GM19395 (cell line): ENCODE measurements at regions not wholly inside any gene's neighbourhood (a gene's known extent, or its start where the extent isn't known, plus 50 kb on each side); places are given as distances from the start of the nearest gene placed in this dataset.
"Not testable (repeated sequence)": the region's sequence is repeated elsewhere in the genome, so short reads cannot be mapped to it uniquely, and the experiment has no call there.

Experiments
- ATAC-seq: cut with Tn5 transposase; IDR thresholded peaks from one replicate; pipeline ENCODE4 v1.9.1; 2021; ENCODE audit warnings: mild to moderate bottlenecking, moderate library complexity; ENCODE audit not compliant: unreplicated experiment

GRCh38 chr6:93721386-93722048 lies 302.2 kb upstream of the EPHA7 start:
- no peak for ATAC-seq

DNA sequence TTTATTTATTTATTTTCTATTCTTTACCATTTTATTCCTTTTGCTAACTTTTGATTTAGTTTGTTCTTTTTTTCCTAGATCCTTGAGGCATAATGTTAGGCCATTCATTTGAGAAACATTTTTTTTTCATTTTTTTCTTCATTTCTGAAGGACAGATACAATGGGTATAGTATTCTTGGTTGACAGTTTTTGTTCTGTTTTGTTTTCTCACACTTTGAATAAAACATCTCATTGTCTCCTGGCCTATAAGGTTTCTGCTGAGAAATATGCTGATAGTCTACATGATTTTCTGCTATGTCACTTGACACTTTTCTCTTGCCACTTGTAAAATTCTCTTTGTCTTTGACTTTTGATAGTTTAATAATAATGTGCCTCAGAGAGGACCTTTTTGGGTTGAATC lies 294.6 kb upstream of the EPHA7 start:
- no peak for ATAC-seq

- ATAC-seq, result no peak
Measured at GRCh38 chr6:93703431-93703830, 284.1 kb upstream of the EPHA7 start.

DNA sequence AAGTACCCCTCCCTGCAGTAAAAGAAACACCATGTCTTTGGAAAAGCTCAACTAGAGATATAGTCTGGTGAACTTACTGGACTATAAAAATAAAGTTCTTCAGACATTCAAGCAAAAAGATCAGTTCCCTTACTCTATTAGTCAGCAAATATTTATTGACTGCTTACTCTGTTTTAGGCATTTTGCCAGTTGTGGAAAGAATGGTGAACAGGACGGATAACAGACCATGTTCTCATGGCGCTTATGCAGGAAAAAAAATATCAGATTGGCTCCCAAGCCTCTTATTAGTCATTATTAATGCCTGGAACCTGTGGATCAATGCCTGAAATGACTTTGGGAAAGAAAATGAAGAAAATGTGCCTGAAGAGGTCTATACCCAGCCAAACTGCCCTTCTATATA lies 282.2 kb upstream of the EPHA7 start:
- no peak for ATAC-seq

- ATAC-seq, result no peak
Measured at GRCh38 chr6:93685494-93685893, 266.1 kb upstream of the EPHA7 start.

DNA sequence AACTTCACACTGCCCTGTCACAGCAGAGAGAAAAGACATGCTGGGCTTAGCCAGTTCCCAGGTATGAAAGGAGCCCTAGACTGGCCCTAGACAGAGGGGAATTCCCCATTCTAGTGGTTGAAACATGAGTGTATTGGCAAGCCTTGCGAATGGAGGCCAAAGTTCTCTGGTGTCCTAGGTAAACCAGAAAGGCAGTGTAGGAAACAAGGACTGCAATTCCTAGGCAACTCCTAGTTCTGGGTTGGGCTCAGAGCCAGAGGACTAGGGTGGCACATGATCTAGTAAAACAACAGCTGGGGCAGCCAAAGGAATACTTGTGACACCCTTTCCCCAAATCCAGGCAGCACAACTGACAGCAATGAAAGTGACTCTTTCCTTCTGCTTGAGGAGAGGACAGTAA lies 265.0 kb upstream of the EPHA7 start:
- no peak for ATAC-seq

DNA sequence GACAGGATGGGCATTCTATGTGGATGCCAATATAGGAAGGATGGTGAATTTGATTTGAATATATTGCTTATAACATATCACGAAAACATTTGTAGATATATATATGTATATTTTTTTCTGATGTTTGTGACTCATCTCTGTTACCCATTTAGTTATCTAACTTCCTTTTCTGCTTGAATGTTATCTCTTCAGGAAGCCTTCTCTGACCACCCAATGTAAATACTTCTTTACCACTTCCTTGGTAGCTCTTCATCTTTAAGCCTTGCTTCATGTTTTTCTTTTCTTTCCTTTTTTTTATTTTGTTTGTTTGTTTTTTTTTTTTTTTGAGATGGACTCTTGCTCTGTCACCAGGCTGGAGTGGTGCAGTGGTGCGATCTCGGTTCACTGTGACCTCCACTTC lies 260.5 kb upstream of the EPHA7 start:
- no peak for ATAC-seq

GRCh38 chr6:93678841-93679454 lies 259.6 kb upstream of the EPHA7 start:
- no peak for ATAC-seq

DNA sequence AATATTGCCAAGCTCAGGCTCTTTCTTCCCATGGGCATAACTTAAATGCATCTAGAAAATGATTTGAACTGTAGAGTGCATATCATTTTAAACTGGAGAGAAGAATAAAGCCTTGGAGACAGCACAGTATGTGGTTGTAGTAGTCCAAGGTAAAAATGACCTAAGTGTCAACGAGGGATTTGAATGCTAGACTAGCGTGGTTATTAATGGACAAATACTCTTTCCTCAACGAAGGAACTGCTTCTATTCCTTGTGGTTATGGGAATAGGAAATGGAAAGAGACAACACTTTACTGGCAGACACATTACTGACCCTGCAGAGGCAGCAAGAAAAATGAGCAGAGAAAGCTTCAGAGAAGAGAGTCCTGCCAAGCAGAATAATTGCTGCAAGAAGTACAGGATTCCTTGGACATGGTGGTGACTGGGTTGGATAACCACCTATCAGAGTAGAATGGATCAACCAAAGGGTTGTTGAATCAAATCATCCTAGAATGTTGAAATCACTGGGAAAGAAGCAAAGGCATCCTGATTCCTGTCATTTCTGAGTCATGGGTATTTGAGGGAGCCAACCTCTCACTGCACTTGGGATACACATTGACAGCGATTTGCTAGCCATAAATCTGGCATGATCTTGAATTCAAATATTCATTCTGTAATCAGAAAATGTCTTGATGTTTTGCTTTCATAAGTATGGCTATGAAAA lies 258.1 kb upstream of the EPHA7 start:
- no peak for ATAC-seq

DNA sequence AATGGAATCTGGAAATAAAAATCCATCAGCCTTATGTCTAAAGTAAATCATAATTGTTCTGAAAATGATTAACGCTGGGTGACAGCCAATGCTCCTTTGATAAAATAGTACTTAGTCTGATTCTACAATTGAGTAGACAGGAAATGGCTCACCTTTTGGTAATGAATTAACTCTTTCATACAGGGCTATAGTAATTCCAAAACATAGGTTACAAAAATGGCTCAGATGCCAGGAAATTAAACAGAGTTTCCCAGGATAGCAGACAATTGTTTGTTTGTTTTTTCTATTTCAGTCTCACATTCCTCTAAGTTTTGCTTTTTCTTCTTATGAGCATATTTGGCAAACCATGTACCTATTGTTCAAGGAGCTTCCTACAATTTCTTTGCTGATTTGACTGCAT lies 257.2 kb upstream of the EPHA7 start:
- no peak for ATAC-seq

GRCh38 chr6:93675856-93676417 lies 256.6 kb upstream of the EPHA7 start:
- ATAC-seq, result no peak

- ATAC-seq, result no peak
Measured at GRCh38 chr6:93663111-93663510, 243.8 kb upstream of the EPHA7 start.

DNA sequence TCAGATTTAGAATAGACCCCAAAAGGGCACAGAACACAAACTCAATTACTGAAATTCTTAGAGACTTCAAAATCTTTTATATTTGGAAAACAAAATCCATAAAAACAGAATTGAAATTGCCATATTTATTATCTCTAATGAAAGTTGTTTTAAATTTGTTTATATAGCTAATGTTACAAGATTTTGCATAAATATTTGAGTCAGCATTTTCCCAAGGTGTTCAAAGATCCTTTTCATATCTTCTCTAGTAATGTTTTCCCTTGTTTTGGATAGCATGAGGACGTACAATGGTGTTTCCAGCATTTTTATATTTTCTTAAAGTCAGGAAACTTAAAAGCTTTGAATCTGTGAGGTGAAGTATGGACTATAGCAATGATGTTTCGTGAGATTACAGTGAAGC lies 235.2 kb upstream of the EPHA7 start:
- no peak for ATAC-seq

DNA sequence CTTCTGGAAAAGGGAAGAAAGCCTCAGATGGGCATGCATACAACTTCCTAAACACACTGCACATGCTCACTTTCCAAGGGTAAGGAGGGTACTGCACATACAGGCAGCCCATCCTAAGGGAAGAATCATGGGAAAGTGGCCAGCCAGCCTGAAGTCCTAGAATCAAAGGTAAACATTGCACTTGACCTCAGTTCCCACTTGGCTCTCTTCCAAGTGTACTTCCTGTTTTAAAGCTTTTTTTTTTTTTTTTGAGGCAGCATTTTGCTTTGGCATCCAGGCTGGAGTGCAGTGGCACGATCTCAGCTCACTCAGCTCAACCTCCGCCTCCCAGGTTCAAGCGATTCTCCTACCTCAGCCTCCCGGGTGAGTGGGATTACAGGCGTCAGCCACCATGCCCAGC lies 225.3 kb upstream of the EPHA7 start:
- no peak for ATAC-seq

DNA sequence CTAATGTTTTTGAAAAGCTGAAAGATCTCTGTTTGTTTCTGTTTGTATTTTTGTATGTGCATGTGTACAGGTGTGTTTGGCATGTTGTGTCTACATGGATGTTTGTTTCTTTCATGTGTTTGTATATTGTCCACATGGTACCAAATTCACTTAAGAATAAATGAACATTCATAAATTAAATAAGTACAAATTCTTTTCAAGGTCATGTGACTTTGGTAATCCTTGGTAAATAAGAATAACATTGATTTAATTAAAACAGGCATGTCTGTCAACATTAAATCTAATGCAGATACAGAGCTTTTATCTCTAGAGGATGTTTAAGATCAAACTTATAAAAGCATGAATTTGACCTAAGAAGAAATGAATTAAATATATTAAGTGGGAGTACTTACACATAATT lies 219.8 kb upstream of the EPHA7 start:
- no peak for ATAC-seq

DNA sequence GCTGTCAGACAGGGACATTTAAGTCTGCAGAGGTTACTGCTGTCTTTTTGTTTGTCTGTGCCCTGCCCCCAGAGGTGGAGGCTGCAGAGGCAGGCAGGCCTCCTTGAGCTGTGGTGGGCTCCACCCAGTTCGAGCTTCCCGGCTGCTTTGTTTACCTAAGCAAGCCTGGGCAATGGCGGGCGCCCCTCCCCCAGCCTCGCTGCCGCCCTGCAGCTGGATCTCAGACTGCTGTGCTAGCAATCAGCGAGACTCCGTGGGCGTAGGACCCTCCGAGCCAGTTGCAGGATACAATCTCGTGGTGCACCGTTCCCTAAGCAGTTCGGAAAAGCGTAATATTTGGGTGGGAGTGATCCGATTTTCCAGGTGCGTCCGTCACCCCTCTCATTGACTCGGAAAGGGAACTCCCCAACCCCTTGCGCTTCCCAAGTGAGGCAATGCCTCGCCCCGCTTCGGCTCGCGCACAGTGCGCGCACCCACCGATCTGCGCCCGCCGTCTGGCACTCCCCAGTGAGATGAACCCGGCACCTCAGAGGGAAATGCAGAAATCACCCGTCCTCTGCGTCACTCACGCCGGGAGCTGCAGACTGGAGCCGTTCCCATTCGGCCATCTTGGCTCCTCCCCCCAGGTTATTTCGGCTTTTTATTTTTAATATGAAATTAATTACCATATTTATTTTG lies 217.8 kb upstream of the EPHA7 start:
- ATAC-seq, result not testable (repeated sequence)

GRCh38 chr6:93624408-93624807 lies 205.0 kb upstream of the EPHA7 start:
- ATAC-seq, result no peak

DNA sequence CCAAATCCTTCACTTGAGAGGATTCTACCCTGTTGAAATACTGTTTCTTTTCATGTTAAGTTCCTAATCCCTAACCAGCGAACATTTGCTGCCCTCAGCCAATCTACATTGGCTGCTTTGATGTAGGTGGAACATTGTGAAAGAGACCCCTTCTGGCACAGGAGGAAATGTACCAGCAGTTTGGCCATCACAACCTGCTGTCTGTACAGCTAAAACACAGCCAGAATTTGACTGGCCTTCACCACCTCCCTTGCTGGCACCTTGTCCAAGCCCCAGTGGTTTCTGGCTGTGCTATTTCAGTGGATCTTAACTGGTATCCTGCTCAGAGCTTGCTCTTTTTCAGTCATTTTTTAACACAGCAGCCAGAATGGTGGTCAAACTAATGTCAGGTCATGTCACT lies 202.1 kb upstream of the EPHA7 start:
- no peak for ATAC-seq

- ATAC-seq, result no peak
Measured at GRCh38 chr6:93604951-93605350, 185.6 kb upstream of the EPHA7 start.

GRCh38 chr6:93592417-93592816 lies 173.1 kb upstream of the EPHA7 start:
- ATAC-seq, result no peak

DNA sequence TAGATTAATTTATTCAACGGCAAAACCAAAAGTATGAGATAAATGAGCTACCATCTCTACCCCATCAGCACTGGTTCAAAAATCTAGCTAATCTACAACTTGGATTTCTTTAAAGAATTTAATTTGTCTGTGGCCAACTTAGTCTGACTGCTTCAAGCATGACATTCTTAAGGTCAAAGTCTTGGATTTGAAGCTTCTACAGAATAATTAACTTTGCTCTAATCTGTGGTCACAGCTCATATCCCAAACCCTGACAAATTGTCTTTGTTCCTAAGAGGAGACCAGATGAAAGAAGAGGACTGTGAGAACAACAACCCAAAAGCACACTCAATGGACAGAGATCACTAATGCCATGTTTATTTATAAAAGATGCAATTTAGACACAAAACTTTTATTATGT lies 166.9 kb upstream of the EPHA7 start:
- ATAC-seq, result no peak

- no peak for ATAC-seq
Measured at GRCh38 chr6:93584300-93584699, 164.9 kb upstream of the EPHA7 start.
